HG02642 (cell line): ENCODE measurements at regions not wholly inside any gene's neighbourhood (a gene's known extent, or its start where the extent isn't known, plus 50 kb on each side); places are given as distances from the start of the nearest gene placed in this dataset.

Source experiments
- ATAC-seq: cut with Tn5 transposase; IDR thresholded peaks from one replicate; pipeline ENCODE4 v1.9.1; 2021; ENCODE audit warnings: mild to moderate bottlenecking; ENCODE audit not compliant: unreplicated experiment, poor library complexity

GRCh38 chr1:55368698-55369097, 153.5 kb upstream of the USP24 start:
- no peak for ATAC-seq

DNA sequence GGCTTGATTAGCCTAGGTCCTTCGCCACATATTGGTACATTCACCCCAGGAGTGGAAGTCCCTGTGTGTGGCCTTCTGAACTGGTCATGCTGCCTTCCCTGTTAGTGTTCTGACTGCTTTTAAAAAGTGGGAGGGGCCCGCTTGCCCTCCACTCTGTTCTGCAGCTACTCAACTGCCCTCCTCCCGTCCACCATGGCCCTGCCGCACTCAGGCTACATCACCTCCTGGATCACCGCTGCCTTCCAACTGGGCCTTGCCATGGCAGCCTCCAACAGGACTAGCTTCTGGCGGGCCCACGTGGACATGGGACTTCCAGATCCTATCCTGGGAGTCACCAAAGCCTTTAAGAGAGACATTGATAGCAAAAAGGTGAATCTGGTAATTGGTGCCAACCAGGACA, 152.1 kb upstream of the USP24 start:
- no peak for ATAC-seq

DNA sequence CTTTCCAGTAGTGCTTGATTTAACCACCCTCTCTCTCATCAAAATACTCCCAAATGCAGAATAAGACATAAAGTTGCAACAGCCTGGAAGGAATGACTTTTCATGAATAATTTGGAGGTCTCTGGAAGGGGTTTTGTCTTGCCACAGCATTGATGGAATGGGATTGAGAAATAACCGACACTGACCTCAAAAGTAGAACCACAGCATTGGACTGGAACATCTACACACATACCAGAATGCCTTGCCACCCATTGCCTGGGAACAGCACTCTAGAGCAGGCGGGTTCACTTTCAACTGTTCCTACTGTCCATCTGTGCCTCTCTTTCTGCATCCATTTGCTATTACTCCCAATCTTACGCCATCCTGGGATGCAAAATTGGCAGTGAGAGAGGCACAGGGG, 149.1 kb upstream of the USP24 start:
- ATAC-seq, result no peak

DNA sequence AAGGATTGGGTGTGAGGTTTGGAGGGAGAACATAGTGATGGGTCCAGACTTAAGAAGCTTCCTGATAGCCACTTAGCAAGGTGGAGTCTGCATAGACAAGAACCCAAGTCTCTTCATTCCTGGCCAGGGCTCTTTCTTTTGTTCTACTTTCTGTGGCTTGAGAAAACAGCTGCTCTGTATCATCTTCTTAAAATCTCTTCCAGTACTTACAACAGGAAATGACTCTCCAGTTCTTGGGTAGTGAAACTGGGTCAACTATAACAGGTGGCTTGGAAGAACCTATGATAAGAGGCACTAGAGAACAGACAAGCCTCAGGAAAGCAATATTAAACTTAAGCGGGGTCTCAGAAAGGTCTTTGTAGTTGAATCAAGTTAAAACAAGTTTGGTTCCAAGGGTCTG, 148.1 kb upstream of the USP24 start:
- ATAC-seq, result no peak

DNA sequence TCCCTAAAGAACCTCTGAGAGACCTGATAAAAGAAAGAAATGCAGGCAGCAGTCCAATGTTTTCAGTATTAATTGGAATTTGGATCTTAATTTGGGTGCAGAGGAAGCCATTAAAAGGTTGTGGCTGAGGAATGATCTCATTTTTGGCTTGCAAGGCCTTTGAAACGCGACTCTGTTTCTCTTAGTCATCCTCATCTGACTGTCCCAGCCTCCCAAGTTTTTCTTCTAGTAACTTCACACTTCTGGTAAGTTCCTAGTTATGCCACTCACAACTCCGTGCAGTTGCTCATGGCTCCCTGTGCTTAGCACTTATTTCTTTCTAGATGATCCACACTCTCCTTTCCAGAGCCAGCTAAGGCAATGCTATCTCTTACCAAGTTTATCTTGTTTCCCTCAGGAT, 147.4 kb upstream of the USP24 start:
- no peak for ATAC-seq

GRCh38 chr1:55359611-55360010, 144.4 kb upstream of the USP24 start:
- ATAC-seq, result no peak

DNA sequence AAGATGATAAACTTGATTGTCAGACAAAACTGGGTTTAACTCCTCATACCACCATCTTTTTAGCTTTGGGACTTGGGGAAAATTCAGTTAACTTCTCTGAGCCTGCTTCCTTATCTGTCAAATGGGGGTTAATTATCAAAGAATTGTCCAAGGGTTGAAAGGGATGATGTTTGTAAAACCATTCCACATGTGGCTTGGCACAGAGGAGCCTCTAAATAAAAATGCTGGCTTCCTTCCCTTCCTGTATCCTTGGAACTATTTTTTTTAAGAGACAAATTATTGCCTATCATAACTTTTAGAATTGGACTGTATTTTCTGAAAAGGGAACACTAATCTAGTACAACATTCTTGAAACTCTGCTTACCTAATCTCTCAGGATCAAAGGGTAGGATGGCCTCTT, 143.4 kb upstream of the USP24 start:
- no peak for ATAC-seq

GRCh38 chr1:55355549-55355948, 140.4 kb upstream of the USP24 start:
- no peak for ATAC-seq

- no peak for ATAC-seq
These were observed 138.8 kb upstream of the USP24 start for GRCh38 chr1:55353707-55354620.

DNA sequence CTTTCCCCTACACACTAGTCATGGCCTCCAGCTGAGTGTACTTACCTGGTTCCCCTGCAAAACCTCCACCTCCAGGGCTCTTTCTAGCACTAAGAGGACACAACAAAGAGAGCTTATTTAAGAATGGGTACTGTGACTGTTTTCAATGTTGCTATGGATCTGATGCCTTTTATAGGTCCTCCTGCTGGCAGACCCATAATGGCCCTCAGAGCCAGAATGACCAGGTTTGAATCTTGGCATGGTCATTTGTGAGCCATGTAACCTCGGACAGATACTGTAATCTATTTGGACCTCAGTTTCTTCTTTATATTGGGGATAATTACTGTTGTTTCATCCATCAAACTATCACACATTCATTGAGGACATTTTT, 137.6 kb upstream of the USP24 start:
- no peak for ATAC-seq

DNA sequence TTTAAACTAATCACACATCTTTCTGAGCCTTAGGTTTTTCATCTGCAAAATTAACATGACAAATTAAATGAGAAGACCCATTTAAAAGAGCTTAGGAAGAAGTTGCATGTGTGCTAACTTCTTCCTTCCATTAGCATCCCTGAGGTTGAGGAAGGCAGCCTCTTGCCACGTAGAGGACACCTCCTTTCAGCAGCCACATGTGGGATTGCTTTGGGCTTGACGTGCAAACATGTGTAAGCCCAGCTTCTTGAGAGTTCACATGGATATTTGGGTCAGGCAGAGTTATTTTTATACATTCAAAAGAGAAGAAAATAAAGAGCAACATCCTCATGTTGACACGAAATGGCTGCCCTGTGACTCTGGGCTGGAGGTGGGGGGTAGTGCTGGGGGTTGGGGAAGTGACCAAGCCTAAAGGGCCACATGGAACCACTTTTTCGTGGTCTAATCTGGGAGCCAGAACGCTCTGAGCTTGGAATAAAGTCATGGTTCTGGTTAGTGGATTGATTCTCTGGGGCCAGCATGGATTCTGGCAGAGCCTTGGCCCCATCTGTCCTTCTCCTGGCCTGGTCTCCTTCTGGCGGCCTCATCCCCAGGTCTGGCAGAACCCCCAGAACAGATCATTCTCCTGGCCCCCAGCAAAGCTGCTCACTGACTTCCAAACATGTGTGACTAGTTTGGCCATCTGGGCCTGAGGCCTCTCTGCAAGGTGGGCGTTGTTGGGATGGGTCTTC, 137.1 kb upstream of the USP24 start:
- ATAC-seq, result no peak

DNA sequence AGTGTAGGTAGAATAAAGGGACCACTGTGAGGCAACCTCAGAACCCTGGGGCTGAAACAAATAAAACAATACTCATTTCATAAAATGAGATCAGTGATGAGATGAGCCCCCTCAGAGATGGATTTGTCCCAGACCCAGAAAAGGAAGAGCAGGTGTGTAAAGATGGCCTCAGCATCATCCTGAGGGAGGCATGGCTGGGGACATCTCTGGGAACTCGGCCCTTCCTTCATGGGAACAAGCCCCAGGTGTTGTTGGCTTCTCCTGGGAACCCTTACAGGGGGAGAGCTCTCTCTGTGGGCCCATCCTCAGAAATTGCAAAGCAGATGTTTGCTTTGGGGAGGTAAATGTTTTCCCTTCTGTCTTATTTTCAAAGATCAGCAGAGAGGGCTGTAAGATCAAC, 133.2 kb upstream of the USP24 start:
- no peak for ATAC-seq

DNA sequence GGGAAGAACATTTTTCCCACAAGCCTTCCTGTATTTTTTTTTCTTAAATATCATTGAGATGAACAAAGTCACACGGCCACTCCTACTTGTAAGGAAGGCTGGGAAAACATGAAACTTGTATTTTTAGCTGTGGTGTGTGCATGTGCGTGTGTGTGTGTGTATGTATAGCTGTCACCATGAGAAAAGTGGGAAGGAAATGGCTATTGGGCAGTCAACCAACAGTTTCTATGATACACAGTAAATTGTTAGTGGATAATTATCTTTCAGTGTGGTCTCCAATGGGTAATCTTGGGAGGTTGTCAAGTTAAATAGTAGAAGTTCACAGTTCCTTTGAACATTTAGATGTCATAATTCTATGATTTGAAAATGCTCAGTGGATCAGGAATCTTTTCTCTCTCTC, 132.7 kb upstream of the USP24 start:
- ATAC-seq, result no peak

DNA sequence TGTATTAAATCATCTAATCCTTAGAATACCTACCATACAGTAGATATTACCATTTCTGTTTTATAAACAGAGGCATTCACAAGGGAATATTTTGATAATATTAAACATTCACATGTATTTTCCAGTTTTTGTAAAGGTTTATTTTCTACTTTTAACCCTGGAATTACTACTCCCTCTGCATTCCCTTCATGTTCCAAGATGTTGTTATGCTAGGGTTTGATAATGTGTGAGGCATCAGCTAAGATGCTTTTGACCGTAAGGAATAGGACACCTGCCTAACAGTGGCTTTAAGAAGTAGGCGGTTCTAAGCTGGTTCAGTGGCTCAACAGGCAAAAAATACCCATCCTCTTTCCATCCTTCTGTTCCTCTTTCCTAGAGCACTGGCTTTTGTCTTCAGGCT, 131.9 kb upstream of the USP24 start:
- no peak for ATAC-seq

DNA sequence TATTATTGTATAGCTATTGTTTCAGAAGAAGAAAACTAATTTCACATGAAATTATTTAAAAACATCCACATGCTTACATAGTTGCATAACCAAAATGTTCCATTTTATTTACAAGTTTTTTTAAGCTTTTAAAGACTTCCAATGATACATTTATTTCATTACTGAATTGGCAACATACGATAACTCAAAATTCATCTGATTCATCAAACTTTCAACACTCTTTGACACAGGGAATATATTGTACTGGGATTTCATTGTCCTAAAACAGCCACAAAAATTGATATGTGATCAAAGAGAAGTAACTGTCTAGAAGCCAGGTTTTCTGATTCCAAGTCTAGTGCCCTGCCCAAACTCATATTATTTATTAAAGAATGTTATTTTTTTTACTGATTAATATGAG, 131.4 kb upstream of the USP24 start:
- no peak for ATAC-seq

GRCh38 chr1:55339681-55340080, 124.5 kb upstream of the USP24 start:
- no peak for ATAC-seq

DNA sequence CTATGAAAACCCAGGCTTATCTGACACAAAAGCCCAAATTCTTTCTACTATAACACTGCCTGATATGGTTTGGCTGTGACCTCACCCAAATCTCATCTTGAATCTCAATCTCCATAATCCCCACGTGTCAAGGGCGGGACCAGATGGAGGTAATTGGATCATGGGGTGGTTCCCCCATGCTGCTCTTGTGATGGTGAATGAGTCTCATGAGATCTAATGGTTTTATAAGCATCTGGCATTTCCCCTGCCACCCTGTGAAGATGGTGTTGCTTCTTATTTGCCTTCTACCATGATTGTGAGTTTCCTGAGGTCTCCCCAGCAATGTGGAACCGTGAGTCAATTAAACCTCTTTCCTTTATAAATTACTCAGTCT, 123.3 kb upstream of the USP24 start:
- ATAC-seq, result no peak

GRCh38 chr1:55337801-55338447, 122.8 kb upstream of the USP24 start:
- no peak for ATAC-seq

- ATAC-seq, result no peak
These were observed 119.6 kb upstream of the USP24 start for GRCh38 chr1:55334797-55335196.

- no peak for ATAC-seq
These were observed 119.0 kb upstream of the USP24 start for GRCh38 chr1:55334160-55334559.

DNA sequence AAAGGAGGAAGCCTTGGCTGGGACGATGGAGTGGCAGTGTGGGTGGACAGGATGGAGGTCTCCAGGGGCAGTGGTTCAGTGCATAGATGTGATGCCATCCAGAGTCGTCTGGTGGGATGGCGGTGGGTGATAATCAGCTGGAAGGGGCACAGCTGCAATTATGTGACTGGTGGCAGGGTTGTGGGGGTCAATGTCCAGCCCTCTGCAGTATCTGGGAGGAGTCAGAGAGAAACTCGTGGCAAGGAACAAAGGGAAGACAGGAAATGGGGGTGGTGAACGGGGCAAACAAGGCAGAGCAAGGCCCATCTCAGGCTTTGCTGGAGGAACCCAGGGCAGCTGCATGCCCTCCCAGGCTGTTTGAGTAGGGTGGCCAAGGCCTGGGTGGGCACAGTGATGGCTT, 118.3 kb upstream of the USP24 start:
- no peak for ATAC-seq
